GM12878 (cell line): ENCODE measurements at regions not wholly inside any gene's neighbourhood (a gene's known extent, or its start where the extent isn't known, plus 50 kb on each side); places are given as distances from the start of the nearest gene placed in this dataset.
A peak's percentile ranks its signal among the peaks of the same experiment; 100 is the strongest.

Experiments
- CBX5 ChIP-seq: sonication (generic); IDR thresholded peaks from 2 replicates; pipeline ENCODE4 v1.6.1; 2016; ENCODE audit warnings: low read depth, moderate library complexity, mild to moderate bottlenecking, inconsistent platforms
- CHD2 ChIP-seq: IDR thresholded peaks from 2 replicates; pipeline ENCODE4 v1.6.1; 2011; ENCODE audit warnings: low read depth, low read length, improper control_type of control experiment, borderline replicate concordance
- CTCF ChIP-seq, 3 experiments: IDR thresholded peaks in 2 of 3; conservative IDR thresholded peaks in 1 of 3; 2 replicates each; pipeline ENCODE4 v1.5.1; 2011; ENCODE audit warnings: low read depth in 3 of 3, low read length in 3 of 3, mild to moderate bottlenecking in 3 of 3, control low read depth in 2 of 3, moderate library complexity in 2 of 3, inconsistent platforms in 1 of 3, mixed read lengths in 1 of 3; ENCODE audit not compliant: control insufficient read depth in 2 of 3, insufficient read depth in 1 of 3; ENCODE audit errors: extremely low read depth in 1 of 3
- EZH2 ChIP-seq: IDR thresholded peaks from 2 replicates; pipeline ENCODE4 v1.6.1; 2012; ENCODE audit warnings: low read depth, mild to moderate bottlenecking, control low read depth, inconsistent platforms, low read length, borderline replicate concordance; ENCODE audit not compliant: control insufficient read depth
- JUNB ChIP-seq: IDR thresholded peaks from 2 replicates; pipeline ENCODE4 v1.6.1; 2016; ENCODE audit warnings: antibody characterized with exemption, mild to moderate bottlenecking
- NR2C2 ChIP-seq: IDR thresholded peaks from 2 replicates; pipeline ENCODE4 v1.6.1; 2011; ENCODE audit warnings: borderline replicate concordance, low read depth; ENCODE audit not compliant: control insufficient read depth, insufficient read length
- RAD51 ChIP-seq: fragments of 450-650 bp; IDR thresholded peaks from 2 replicates; pipeline ENCODE4 v1.6.1; 2016; ENCODE audit warnings: moderate library complexity, mild to moderate bottlenecking, inconsistent platforms
- REST ChIP-seq: IDR thresholded peaks from 2 replicates; pipeline ENCODE4 v1.6.1; 2012; ENCODE audit warnings: mild to moderate bottlenecking, low read depth, low read length
- RFX5 ChIP-seq: IDR thresholded peaks from 2 replicates; pipeline ENCODE4 v1.6.1; 2011; ENCODE audit warnings: low read depth, low read length, improper control_type of control experiment
- SMC3 ChIP-seq: IDR thresholded peaks from 2 replicates; pipeline ENCODE4 v1.6.1; 2011; ENCODE audit warnings: low read length, improper control_type of control experiment, borderline replicate concordance
- TAF1 ChIP-seq: IDR thresholded peaks from 2 replicates; pipeline ENCODE4 v1.6.1; 2011; ENCODE audit warnings: mild to moderate bottlenecking, low read depth, low read length, borderline replicate concordance

GRCh38 chr11:116690611-116691010, 82.2 kb downstream of the BUD13 start:
- TF ChIP-seq CTCF (IDR thresholded peaks at IDR 0.05 in 2 of 3, conservative IDR thresholded peaks at IDR 0.05 in 1 of 3; ENCODE audit: control insufficient read depth in 2 of 3, extremely low read depth in 1 of 3, insufficient read depth in 1 of 3, low read depth in 3 of 3, low read length in 3 of 3) (no peak), SMC3 (no peak), RAD51 (no peak), CHD2 (0 out of 2 replicates have a peak, but pooled peaks have one; percentile 39), TAF1 (no peak), EZH2 (no peak), CBX5 (no peak), REST (no peak), JUNB (no peak), RFX5 (no peak), NR2C2 (no peak)
